ENCODE measurements at regions not wholly inside any gene's neighbourhood (a gene's known extent, or its start where the extent isn't known, plus 50 kb on each side); places are given as distances from the start of the nearest gene placed in this dataset.

DNA sequence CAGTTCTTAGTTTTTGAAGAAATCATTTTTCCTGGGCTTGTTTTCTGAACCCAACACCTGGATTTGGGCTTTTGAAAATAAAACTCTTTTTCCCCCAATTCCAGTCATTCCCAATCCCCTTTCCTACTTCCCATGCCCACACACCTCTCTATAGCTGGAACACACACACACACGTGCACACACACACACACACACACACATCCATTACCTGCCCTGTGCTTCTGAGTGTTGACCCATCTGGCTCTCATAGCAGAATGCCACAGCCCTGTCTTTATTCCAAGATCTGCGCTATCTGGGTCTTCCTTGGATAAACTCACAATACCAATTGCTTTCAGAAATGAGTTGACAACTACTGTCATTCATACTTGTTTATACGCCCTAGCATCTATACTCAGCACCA lies 54.9 kb upstream of the C4orf54 start:
- no peak for DNase-seq (ENCODE audit: low spot score)

DNA sequence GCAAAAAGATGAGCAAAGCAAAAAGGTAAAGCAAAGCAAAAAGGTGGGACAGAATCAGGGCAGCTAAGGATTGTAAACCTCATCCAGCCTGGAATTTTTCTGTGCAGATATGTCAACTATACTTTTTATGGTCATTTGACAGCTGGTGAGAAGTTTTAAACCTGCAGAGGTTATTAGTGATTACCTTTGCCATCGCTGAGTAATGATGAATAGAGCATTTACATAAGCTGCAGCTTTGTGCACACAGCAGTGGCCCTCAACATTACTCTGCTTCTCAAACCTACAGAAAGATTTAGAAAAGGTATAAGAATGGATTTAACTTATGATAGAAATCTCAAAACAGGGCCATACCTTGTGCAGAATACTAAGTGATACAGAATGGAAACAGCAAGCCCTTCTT lies 54.5 kb upstream of the C4orf54 start:
- DNase-seq (ENCODE audit: low spot score): no peak

DNA sequence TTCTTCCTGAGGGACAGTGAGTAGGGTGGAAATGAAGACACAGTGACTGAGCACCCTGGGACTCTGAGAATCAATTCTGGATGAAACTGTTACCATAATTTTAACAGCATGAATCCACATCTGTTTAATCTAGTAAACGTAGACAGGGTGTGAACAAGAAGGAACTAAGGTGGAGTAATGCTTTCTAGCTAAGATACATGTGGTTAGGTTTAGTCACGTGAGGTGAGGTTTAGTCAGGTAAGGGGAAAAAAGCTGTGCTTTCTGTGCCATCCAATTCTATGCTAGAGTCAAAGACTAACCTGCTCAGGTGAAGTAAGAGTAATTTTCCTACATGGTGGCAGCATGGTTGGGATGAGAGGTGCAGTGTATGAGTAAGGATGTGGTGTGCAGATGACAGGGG lies 54.0 kb upstream of the C4orf54 start:
- DNase-seq (ENCODE audit: low spot score): no peak

DNA sequence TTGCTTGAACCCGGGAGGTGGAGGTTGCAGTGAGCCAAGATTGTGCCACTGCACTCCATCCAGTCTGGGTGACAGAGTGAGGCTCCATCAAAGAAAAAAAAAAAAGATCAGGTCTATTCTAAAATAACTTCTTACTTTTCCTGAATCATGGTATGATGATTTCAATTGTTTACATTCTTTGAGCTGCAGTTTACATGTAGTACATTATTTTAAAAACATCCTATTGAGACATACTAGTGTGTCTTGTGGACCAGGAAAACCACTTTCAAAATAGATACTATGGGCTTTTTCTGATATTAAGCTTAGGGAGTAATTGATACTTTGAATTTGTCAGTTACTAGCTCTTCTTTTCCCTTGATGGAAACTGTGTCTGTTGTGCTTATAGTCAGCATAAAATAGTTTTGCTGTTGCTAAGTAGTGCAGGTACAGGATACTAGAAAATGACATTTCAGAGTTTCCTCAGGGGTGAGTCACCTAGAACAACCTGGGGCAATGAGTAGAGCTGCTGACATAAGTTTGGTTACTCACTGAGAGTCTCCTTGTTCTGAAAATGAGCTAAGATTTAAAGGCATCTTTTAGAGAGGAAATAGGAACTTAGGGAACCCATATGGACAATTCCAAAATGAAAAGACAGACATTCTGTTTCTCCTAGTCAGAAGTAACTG lies 53.2 kb upstream of the C4orf54 start:
- no peak for DNase-seq (ENCODE audit: low spot score)

DNA sequence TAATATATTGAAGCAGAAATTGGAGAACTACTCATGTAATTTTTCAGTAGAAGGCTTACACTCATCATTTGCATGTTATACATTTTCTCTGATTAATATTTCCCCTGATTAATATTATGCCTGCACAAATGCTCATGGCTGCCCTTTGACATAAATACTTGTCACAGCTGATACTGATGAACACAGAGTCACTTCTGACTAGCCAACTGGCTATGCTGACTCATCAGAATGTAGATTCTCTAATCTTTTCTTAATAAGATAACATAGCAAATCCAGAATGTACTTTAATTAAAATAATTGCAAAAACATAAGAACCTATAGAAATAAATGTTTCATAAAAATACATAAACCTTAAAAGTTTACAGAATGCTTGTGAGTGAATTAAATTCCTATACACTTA lies 52.4 kb upstream of the C4orf54 start:
- DNase-seq (ENCODE audit: low spot score): no peak

DNA sequence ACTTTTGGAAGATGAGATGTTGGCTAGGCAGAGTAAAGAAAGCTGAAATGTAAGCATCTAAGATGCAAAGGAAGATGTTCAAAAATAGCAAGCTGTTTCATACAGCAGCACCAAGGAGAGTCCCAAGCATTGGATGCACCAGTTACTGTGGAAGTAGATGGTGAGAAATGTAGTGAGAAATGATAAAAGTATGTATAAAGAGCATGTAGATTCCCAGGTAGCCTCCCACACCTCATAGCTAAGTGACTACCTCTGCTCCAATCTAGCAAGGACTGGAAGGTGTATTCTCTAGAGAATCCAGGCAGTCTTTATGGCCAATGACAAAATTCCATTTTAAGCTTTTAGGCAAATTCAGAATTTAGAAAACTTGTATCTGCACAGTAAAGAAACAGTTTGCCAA lies 50.9 kb upstream of the C4orf54 start:
- no peak for DNase-seq (ENCODE audit: low spot score)
